SJCRH30 (cell line): ENCODE measurements at regions not wholly inside any gene's neighbourhood (a gene's known extent, or its start where the extent isn't known, plus 50 kb on each side); places are given as distances from the start of the nearest gene placed in this dataset.
A peak's percentile ranks its signal among the peaks of the same experiment; 100 is the strongest.

ENCODE experiments used
- DNase-seq, 2 experiments: peaks; one replicate each; pipeline ENCODE4 v3.0.0-alpha.2; 2015 to 2020
- H3K27ac ChIP-seq: fragments of 250-450 bp; sonication (Bioruptor Pico); 2 replicates; pipeline ENCODE4 v1.5.1; 2020; ENCODE audit warnings: mild to moderate bottlenecking, moderate library complexity
- H3K27me3 ChIP-seq: fragments of 250-450 bp; sonication (Bioruptor Pico); 2 replicates; pipeline ENCODE4 v1.5.1; 2020; ENCODE audit warnings: mild to moderate bottlenecking, moderate library complexity
- H3K36me3 ChIP-seq: fragments of 250-450 bp; sonication (Bioruptor Pico); 2 replicates; pipeline ENCODE4 v1.5.1; 2020; ENCODE audit warnings: mild to moderate bottlenecking, moderate library complexity
- H3K4me1 ChIP-seq: fragments of 250-450 bp; sonication (Bioruptor Pico); 2 replicates; pipeline ENCODE4 v1.5.1; 2020; ENCODE audit warnings: mild to moderate bottlenecking, moderate library complexity
- H3K4me3 ChIP-seq: fragments of 250-450 bp; sonication (Bioruptor Pico); 2 replicates; pipeline ENCODE4 v1.5.1; 2020; ENCODE audit warnings: mild to moderate bottlenecking, moderate library complexity
- H3K9me3 ChIP-seq: fragments of 250-450 bp; sonication (Bioruptor Pico); replicated peaks from 2 replicates; pipeline ENCODE4 v1.5.1; 2020; ENCODE audit warnings: mild to moderate bottlenecking, moderate library complexity

DNA sequence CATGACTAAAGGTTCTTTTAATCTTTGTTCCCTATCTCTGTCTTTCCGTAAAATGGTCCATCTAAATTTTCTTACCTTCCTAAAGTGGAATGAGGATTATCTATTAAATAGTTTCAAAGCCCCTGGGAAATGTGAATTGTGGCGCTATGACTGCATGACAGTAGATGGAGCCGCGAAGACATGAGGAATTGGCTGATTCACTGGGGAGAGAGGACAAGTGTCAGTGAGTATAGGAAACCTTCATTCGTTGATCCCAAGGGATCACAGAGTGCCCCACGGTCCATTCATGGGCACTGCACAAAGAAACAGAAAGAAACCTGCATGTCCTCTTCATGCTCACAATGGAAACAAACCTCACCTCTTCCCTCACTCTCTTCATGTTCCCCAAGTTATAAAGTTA lies 479.3 kb upstream of the BTBD3 start:
- DNase-seq: no peak
- Histone ChIP-seq H3K36me3 (no peaks in the 10 kb centered on the region), H3K4me1 (no peaks in the 10 kb centered on the region), H3K27ac (no peak overlapping the region), H3K4me3 (no peak overlapping the region), H3K9me3 (no peaks in the 10 kb centered on the region), H3K27me3 (no peaks in the 10 kb centered on the region)

GRCh38 chr20:11443382-11444119 lies 474.1 kb upstream of the BTBD3 start:
- Histone ChIP-seq H3K9me3 (no peaks in the 10 kb centered on the region), H3K27ac (no peak overlapping the region), H3K4me1 (no peaks in the 10 kb centered on the region), H3K4me3 (no peak overlapping the region), H3K27me3 (no peaks in the 10 kb centered on the region), H3K36me3 (no peaks in the 10 kb centered on the region)
- no peak for DNase-seq

DNA sequence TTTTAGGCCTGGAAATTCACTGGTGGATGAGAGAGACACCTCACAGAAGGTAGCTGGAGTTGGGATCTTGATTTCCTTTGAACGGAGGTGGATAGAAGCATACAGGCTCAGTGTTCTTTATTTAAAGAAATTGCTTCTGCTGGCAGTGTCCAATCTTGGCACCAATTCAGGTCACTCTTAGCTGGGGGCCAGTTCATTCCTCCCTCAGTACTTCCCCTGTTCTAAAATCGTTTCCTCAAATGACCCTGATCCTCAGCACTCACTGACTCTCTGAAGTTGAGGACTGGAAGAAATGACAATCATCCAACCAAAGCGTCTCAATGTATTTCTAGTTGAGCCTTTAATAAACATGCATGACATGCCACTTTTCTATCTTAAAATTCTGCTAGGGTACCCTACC lies 472.5 kb upstream of the BTBD3 start:
- no peak overlapping the region for H3K4me3 ChIP-seq
- no peaks in the 10 kb centered on the region for H3K4me1 ChIP-seq
- H3K9me3 ChIP-seq: no peaks in the 10 kb centered on the region
- H3K27ac ChIP-seq: no peak overlapping the region
- no peak for DNase-seq
- H3K36me3 ChIP-seq: no peaks in the 10 kb centered on the region
- no peaks in the 10 kb centered on the region for H3K27me3 ChIP-seq

- Histone ChIP-seq H3K4me1 (no peaks in the 10 kb centered on the region), H3K27ac (no peak overlapping the region), H3K9me3 (no peaks in the 10 kb centered on the region), H3K4me3 (no peak overlapping the region), H3K27me3 (no peaks in the 10 kb centered on the region), H3K36me3 (no peaks in the 10 kb centered on the region)
- DNase-seq: no peak
Measured at GRCh38 chr20:11445891-11446290, 471.8 kb upstream of the BTBD3 start.

DNA sequence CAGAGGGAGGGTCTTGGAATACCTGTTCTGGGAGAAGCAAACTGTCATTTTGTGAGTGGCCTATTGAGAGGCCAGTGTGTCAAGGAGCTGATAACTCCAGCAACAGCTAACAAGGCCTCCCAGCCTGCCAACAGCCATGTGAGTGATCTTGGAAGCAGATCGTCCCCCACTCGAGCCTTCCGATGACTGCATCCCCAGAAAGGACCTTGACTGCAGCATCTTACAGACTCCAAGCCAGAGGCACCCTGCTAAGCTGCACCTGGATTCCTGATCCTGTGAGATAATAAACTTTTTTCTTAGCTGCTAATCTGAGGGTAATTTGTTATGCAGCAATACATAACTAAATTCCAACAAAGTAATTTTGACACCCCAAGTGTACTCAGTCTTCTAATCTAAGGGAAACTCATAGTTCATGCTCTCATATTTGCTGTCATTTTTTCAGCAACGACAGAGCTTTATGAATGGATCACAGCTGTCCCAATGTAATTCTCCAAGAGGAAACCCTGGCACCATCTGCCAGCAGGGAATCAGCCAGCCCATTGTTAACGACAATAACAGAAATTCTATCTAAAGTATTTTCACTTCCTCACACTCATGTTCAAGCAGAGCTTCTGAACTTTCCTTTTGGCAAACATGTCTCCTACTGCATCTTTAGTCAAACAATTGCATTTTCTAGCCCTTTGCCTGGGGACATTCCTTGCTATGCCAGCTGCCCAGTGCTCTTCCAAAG lies 470.2 kb upstream of the BTBD3 start:
- Histone ChIP-seq H3K36me3 (no peaks in the 10 kb centered on the region), H3K27ac (no peak overlapping the region), H3K4me1 (peaks cover 12% of the 10 kb centered on the region), H3K9me3 (no peaks in the 10 kb centered on the region), H3K4me3 (no peak overlapping the region), H3K27me3 (no peaks in the 10 kb centered on the region)
- peak in 1 of 2 experiments; percentile 10 for DNase-seq

DNA sequence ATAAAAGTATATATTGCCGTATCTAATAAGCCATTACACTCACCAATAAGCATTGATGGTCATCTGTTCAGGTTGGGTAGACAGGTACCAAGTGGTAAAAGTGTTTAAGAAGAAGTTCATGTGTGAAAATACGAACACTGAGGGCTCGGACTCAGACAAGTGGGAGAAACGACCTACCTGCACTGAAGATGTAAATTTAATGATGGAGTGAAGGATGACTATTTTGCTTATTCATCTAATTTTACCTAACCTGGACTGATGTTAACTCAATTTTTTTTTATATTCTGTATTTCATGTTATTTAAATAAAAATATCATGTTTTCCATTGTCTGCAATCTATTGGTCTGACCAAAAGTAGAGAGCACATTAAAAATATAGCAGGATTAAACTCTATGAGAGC lies 469.1 kb upstream of the BTBD3 start:
- no peaks in the 10 kb centered on the region for H3K36me3 ChIP-seq
- peaks cover 14% of the 10 kb centered on the region for H3K4me1 ChIP-seq
- no peak overlapping the region for H3K4me3 ChIP-seq
- no peak overlapping the region for H3K27ac ChIP-seq
- H3K27me3 ChIP-seq: no peaks in the 10 kb centered on the region
- DNase-seq: no peak
- no peaks in the 10 kb centered on the region for H3K9me3 ChIP-seq

DNA sequence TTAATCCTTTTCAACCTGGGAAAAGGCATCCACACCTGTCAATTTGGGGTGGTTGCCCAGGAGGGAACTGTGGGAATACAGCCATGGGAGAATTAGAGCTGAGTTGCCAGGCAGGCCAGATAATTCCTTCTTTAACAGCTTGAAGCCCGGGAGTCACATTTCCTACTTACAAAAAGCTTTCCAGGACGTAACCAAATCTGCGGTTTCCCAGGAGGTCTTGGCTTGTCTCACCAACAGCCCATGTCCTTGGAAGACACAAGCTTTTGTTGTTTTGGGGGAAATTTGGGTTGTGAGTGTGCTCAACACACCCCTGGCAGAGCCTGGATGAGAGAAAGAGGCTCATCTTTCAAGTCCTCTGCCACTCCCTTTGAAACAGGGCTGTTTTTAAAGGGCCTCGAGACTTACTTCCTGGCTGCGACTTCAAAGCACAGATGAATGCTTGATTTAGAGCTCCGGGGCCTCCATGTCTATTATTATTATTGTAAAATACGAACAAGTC lies 465.9 kb upstream of the BTBD3 start:
- no peak overlapping the region for H3K27ac ChIP-seq
- DNase-seq: peak; percentile 13 to 60
- H3K9me3 ChIP-seq: no peaks in the 10 kb centered on the region
- H3K4me1 ChIP-seq: peaks cover 22% of the 10 kb centered on the region
- no peak overlapping the region for H3K4me3 ChIP-seq
- no peaks in the 10 kb centered on the region for H3K36me3 ChIP-seq
- H3K27me3 ChIP-seq: peaks cover 3% of the 10 kb centered on the region; the same call in 1 of the 2 replicates

DNA sequence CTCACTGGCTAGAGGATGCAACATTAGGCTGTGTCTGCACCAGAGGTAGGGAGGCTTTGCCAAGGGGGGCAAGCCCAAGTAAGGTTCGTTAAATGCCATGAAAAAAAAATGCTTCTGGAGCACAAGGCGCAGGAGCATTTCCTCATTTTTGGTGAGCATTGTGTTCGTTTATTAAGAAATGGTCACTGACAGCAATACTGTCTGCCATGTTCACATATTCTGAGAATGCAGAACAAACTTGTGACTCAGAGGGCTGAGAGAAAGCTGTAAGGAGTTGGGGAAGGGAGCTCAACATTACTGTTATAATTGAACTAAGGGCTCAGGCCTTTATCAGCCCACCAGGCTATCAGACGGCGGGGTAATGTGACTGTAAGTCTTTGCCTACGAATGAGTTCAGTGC lies 465.4 kb upstream of the BTBD3 start:
- Histone ChIP-seq H3K9me3 (no peaks in the 10 kb centered on the region), H3K4me3 (no peak overlapping the region), H3K36me3 (no peaks in the 10 kb centered on the region), H3K4me1 (peaks cover 22% of the 10 kb centered on the region), H3K27me3 (peaks cover 3% of the 10 kb centered on the region; the same call in 1 of the 2 replicates), H3K27ac (no peak overlapping the region)
- no peak for DNase-seq

DNA sequence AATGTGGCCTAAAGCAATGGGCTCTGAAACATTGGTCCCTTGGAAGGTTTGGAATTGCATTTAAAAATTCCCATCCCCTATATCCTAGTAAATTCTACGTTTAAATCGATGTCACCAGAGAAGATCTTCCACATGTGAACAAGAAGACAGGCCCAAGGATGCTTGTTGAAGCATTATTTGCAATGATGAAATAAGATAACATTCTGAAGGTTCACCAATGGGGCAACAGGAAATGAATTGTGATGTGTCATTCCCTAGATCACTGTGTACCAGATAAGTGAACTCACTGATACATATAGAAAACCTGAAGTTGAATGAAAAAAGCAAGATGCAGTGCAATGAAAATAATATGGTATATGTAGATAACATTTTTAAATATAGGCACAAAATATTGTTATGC lies 464.3 kb upstream of the BTBD3 start:
- H3K36me3 ChIP-seq: no peaks in the 10 kb centered on the region
- H3K4me3 ChIP-seq: no peak overlapping the region
- peaks cover 3% of the 10 kb centered on the region; the same call in 1 of the 2 replicates for H3K27me3 ChIP-seq
- no peaks in the 10 kb centered on the region for H3K9me3 ChIP-seq
- no peak for DNase-seq
- peaks cover 22% of the 10 kb centered on the region for H3K4me1 ChIP-seq
- H3K27ac ChIP-seq: no peak overlapping the region

GRCh38 chr20:11454966-11455799 lies 462.5 kb upstream of the BTBD3 start:
- H3K4me3 ChIP-seq: no peak overlapping the region
- H3K4me1 ChIP-seq: peaks cover 22% of the 10 kb centered on the region
- DNase-seq: peak; percentile 5 to 26
- H3K36me3 ChIP-seq: no peaks in the 10 kb centered on the region
- no peaks in the 10 kb centered on the region for H3K9me3 ChIP-seq
- peaks cover 3% of the 10 kb centered on the region; the same call in 1 of the 2 replicates for H3K27me3 ChIP-seq
- H3K27ac ChIP-seq: no peak overlapping the region

DNA sequence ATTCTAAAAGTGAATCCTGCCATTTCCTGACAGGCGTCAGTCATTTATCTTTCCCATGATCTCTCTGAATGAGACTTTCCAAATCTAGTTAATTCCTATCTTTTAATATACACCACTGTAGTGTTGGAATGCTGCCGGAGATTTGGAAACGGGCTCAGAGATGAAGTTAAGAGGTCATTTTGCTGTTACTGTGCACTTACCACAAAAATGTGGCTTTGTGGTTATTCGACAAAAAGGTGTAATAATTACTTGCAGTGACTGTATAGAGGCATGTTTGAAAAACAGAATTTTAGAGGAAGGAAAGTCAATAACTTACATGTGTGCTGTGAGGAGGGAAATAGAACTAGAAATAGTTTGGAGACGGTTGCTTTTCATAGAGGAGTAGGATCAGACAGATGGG lies 460.2 kb upstream of the BTBD3 start:
- Histone ChIP-seq H3K4me1 (peaks cover 11% of the 10 kb centered on the region; the same call in 1 of the 2 replicates), H3K9me3 (no peaks in the 10 kb centered on the region), H3K36me3 (no peaks in the 10 kb centered on the region), H3K27ac (no peak overlapping the region), H3K4me3 (no peak overlapping the region), H3K27me3 (peaks cover 3% of the 10 kb centered on the region; the same call in 1 of the 2 replicates)
- DNase-seq: no peak

DNA sequence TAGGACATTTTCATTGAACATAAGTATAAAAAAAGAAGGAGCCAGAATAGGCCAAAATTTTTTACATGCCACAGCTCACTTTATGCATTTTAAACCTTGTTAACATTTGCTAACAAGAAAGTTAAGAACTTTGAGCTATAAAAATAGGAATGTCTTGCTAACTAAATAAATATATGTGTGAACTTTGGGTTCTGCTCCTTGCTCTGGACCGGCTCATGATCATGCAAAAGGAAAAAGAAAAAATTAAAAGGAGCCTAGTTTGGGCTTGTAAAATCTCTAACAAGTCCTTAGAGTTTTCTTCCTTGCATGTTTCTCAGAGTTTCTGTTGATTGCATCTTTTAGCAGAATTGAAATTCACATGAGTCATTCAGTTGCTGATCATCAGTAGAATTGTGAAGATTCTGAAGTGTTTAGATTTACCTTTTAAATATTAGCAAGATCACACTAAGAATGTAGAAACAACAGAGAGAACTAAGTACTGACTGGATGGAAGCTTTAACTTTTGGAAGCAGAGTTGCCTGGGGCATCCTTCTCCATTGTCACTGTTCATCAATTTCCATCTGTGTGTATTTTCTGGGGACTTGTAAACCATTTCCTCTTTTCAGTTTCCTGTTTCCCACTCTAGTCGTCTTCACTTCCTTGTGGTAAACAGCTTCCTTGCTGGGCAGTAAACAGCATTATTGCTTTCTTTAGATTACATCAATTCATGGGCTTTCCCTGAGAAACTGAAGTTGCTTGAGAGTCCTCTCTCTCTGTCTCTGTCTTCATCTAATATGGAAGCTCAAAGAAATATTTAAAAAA lies 458.4 kb upstream of the BTBD3 start:
- no peak for DNase-seq
- H3K27me3 ChIP-seq: peaks cover 3% of the 10 kb centered on the region; the same call in 1 of the 2 replicates
- H3K9me3 ChIP-seq: no peaks in the 10 kb centered on the region
- no peak overlapping the region for H3K27ac ChIP-seq
- no peak overlapping the region for H3K4me3 ChIP-seq
- peaks cover 8% of the 10 kb centered on the region; the same call in 1 of the 2 replicates for H3K4me1 ChIP-seq
- no peaks in the 10 kb centered on the region for H3K36me3 ChIP-seq

DNA sequence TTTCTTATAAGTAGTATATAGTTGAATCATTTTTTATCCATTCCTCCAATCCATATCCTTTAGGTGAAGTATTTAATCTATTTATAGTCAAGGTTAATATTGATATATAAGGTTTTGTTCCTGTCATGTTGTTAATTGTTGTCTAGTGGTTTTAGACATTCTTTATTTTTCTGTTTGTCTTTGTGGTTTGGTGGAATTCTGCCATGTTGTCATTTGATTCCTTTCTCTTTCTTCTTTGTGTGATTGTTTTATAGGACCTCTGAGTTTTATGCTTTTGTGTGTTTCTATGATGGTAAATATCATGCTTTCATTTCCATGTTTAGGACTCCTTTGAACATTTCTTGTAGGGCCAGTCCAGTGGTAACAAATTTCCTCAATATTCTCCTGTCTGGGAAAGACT lies 450.3 kb upstream of the BTBD3 start:
- no peak for DNase-seq
- Histone ChIP-seq H3K4me3 (no peak overlapping the region), H3K4me1 (no peaks in the 10 kb centered on the region), H3K27ac (no peak overlapping the region), H3K27me3 (no peaks in the 10 kb centered on the region), H3K9me3 (no peaks in the 10 kb centered on the region), H3K36me3 (no peaks in the 10 kb centered on the region)

DNA sequence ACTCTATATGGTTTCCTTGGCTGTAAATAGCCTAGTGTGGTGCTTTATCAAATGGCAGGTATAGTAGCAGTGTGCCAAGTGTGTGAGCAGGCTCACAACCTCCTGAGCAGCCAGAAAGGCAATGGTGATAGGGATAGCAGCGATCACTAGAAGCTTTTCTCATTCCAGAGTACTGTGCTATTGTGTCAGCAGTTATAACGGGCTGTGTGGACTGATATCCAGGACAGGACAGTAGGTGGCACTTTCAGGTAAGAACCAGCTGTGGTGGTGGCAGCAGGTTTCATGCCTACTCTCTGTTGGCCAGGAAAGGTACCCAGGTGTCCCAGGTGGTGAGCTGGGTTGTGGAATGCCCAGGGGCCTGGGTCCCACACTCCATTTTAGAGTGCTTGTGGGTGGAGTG lies 448.8 kb upstream of the BTBD3 start:
- DNase-seq: no peak
- Histone ChIP-seq H3K4me3 (no peak overlapping the region), H3K27ac (no peak overlapping the region), H3K36me3 (no peaks in the 10 kb centered on the region), H3K9me3 (no peaks in the 10 kb centered on the region), H3K27me3 (no peaks in the 10 kb centered on the region), H3K4me1 (no peaks in the 10 kb centered on the region)
